Neural cell (in vitro differentiated cells): ENCODE measurements at regions not wholly inside any gene's neighbourhood (a gene's known extent, or its start where the extent isn't known, plus 50 kb on each side); places are given as distances from the start of the nearest gene placed in this dataset.

Experiments used
- EZH2 ChIP-seq: fragments of 200-600, 300-800 bp; shearing (Covaris generic), sonication (generic); IDR thresholded peaks from 2 replicates; pipeline ENCODE4 v1.6.1; 2014; ENCODE audit warnings: antibody characterized with exemption, low read length, borderline replicate concordance, mild to moderate bottlenecking; ENCODE audit not compliant: insufficient read depth, poor library complexity, severe bottlenecking
- POLR2AphosphoS5 ChIP-seq: IDR thresholded peaks from 2 replicates; pipeline ENCODE4 v1.6.1; 2012
- REST ChIP-seq: IDR thresholded peaks from 2 replicates; pipeline ENCODE4 v1.6.1; 2012; ENCODE audit warnings: borderline replicate concordance
- TF ChIP-seq, protein P1 (sequence below): fragments of 450-650 bp; IDR thresholded peaks from 2 replicates; pipeline ENCODE4 v1.5.1; 2014; ENCODE audit warnings: antibody characterized with exemption, mild to moderate bottlenecking, moderate library complexity; ENCODE audit not compliant: poor library complexity, severe bottlenecking

- TF ChIP-seq, protein P1, sequence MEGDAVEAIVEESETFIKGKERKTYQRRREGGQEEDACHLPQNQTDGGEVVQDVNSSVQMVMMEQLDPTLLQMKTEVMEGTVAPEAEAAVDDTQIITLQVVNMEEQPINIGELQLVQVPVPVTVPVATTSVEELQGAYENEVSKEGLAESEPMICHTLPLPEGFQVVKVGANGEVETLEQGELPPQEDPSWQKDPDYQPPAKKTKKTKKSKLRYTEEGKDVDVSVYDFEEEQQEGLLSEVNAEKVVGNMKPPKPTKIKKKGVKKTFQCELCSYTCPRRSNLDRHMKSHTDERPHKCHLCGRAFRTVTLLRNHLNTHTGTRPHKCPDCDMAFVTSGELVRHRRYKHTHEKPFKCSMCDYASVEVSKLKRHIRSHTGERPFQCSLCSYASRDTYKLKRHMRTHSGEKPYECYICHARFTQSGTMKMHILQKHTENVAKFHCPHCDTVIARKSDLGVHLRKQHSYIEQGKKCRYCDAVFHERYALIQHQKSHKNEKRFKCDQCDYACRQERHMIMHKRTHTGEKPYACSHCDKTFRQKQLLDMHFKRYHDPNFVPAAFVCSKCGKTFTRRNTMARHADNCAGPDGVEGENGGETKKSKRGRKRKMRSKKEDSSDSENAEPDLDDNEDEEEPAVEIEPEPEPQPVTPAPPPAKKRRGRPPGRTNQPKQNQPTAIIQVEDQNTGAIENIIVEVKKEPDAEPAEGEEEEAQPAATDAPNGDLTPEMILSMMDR = no peak
- TF ChIP-seq EZH2 (no peak), REST (no peak), POLR2AphosphoS5 (no peak)
These were observed 644.1 kb downstream of the KCNJ2 start for GRCh38 chr17:70813355-70813930.
